ENCODE measurements at regions not wholly inside any gene's neighbourhood (a gene's known extent, or its start where the extent isn't known, plus 50 kb on each side); places are given as distances from the start of the nearest gene placed in this dataset.

- TF ChIP-seq, protein P1, sequence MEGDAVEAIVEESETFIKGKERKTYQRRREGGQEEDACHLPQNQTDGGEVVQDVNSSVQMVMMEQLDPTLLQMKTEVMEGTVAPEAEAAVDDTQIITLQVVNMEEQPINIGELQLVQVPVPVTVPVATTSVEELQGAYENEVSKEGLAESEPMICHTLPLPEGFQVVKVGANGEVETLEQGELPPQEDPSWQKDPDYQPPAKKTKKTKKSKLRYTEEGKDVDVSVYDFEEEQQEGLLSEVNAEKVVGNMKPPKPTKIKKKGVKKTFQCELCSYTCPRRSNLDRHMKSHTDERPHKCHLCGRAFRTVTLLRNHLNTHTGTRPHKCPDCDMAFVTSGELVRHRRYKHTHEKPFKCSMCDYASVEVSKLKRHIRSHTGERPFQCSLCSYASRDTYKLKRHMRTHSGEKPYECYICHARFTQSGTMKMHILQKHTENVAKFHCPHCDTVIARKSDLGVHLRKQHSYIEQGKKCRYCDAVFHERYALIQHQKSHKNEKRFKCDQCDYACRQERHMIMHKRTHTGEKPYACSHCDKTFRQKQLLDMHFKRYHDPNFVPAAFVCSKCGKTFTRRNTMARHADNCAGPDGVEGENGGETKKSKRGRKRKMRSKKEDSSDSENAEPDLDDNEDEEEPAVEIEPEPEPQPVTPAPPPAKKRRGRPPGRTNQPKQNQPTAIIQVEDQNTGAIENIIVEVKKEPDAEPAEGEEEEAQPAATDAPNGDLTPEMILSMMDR (conservative IDR thresholded peaks at IDR 0.05): no peak
- no peak for TF ChIP-seq EZH2 (IDR thresholded peaks at IDR 0.05; ENCODE audit: low read depth)
Measured at GRCh38 chr4:12118651-12119213, 690.0 kb upstream of the HS3ST1 start.

Data from PC-9 (cell line).